Activated naive CD8-positive, alpha-beta T cell treated with anti-CD3 and anti-CD28 coated beads, Interleukin-2, amount 10 ng/mL, durations not matched to agents 7 days and 5 days (primary cell): ENCODE measurements at regions not wholly inside any gene's neighbourhood (a gene's known extent, or its start where the extent isn't known, plus 50 kb on each side); places are given as distances from the start of the nearest gene placed in this dataset.

Source experiments
- ATAC-seq: fragments of 150-1000 bp; cut with Tn5 transposase; one replicate; pipeline ENCODE4 v1.10.0; 2021; ENCODE audit warnings: low read depth, moderate library complexity
- POLR2A ChIA-PET: fragments of 350-600 bp; sonication (Branson Sonifier 250); formaldehyde crosslinking; loops from one replicate; lab custom pipeline; 2021; ENCODE audit warnings: antibody characterized with exemption; lab: Charles Lee
- DNase-seq: peaks from one replicate; pipeline ENCODE4 v3.0.0; 2021
- H3K27ac Mint-ChIP-seq: one replicate; pipeline ENCODE4 v1.8.0; 2022; ENCODE audit warnings: mild to moderate bottlenecking, mixed read lengths
- H3K27me3 Mint-ChIP-seq: one replicate; pipeline ENCODE4 v1.8.0; 2022; ENCODE audit warnings: mild to moderate bottlenecking, moderate library complexity, mixed read lengths
- H3K36me3 Mint-ChIP-seq: one replicate; pipeline ENCODE4 v1.8.0; 2021; ENCODE audit warnings: mild to moderate bottlenecking, mixed read lengths
- H3K4me1 Mint-ChIP-seq: one replicate; pipeline ENCODE4 v1.8.0; 2021; ENCODE audit warnings: mixed read lengths
- H3K4me3 Mint-ChIP-seq: one replicate; pipeline ENCODE4 v1.8.0; 2022; ENCODE audit warnings: mild to moderate bottlenecking, moderate library complexity, mixed read lengths
- H3K9me3 Mint-ChIP-seq: one replicate; pipeline ENCODE4 v1.8.0; 2021; ENCODE audit warnings: mixed read lengths

DNA sequence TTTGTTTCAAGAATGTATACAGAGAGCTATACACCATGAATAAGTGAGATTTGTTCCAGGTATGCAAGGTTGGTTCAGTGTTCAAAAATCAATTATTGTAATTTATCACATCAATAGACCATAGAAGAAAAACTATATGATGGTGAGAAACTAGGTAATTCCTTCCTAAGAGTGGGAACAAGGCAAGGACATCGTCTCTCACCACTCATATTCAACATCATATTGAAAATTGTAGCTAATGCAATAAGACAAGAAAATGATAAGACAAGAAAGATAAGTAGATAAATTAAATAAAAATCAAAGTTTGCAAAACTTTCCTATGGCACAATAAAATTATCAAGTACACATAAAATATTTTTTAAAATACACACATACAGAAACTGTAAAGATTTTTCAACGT is 385.3 kb upstream of the COBL start:
- ATAC-seq (no peak), DNase-seq (no peak)
- Mint-ChIP-seq H3K27ac (no peak overlapping the region), H3K4me1 (no peaks in the 10 kb centered on the region), H3K36me3 (no peaks in the 10 kb centered on the region), H3K4me3 (no peak overlapping the region), H3K9me3 (peaks cover 5% of the 10 kb centered on the region), H3K27me3 (no peaks in the 10 kb centered on the region)
- POLR2A ChIA-PET, result no interaction called here

DNA sequence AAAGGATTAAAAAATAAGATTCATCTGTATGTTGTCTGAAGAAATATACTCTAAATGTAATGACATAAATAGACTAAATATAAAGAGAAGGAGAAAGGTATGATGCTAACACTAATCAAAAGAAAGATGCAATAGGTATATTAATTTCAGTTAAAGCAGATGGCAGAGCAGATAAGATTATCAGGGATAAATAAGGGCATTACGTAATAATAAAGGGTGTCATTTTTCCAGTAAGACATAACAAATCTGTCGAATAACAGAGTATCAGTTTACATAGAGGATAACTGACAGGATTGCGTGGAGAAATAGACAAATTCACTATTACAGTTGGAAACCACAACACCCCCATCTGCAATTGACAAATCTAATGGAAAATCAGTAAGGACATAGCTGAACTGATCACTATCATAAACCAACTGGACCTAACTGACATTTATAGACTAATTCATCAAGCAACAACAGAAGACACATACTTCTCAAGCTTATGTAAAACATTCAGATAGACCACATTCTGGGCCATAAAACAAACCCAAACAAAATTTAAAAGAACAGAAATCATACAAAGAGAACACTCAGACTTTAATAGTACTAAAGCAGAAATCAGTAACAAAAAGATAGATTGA is 384.1 kb upstream of the COBL start:
- Mint-ChIP-seq H3K4me1 (no peaks in the 10 kb centered on the region), H3K27ac (no peak overlapping the region), H3K27me3 (no peaks in the 10 kb centered on the region), H3K4me3 (no peak overlapping the region), H3K36me3 (no peaks in the 10 kb centered on the region), H3K9me3 (peaks cover 6% of the 10 kb centered on the region)
- POLR2A ChIA-PET, result no interaction called here
- no peak for DNase-seq
- ATAC-seq, result no peak

DNA sequence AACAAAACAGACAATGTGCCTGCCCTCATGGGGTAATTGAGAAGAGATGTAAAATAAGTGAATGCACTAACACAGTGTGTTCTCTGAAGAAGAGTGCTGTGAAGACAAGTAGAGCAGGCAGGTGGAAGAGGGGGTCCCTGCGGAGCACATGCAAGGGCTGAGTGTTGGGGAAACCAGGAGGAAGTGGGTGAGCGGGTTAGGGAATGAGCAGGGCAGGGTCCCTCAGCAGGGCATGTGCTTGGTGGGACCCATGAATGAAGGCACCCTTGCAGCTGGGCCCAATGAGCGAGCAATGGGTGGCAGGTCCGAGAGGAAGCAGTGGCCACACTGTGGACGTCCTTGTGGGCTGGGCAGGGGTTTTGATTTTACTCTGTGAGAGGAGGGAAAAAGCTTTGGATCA is 376.6 kb upstream of the COBL start:
- no peaks in the 10 kb centered on the region for H3K36me3 Mint-ChIP-seq
- no peak for DNase-seq
- no peaks in the 10 kb centered on the region for H3K27me3 Mint-ChIP-seq
- H3K4me1 Mint-ChIP-seq, result no peaks in the 10 kb centered on the region
- POLR2A ChIA-PET, result no interaction called here
- H3K4me3 Mint-ChIP-seq, result no peak overlapping the region
- no peak overlapping the region for H3K27ac Mint-ChIP-seq
- ATAC-seq, result no peak
- H3K9me3 Mint-ChIP-seq, result peaks cover 4% of the 10 kb centered on the region

DNA sequence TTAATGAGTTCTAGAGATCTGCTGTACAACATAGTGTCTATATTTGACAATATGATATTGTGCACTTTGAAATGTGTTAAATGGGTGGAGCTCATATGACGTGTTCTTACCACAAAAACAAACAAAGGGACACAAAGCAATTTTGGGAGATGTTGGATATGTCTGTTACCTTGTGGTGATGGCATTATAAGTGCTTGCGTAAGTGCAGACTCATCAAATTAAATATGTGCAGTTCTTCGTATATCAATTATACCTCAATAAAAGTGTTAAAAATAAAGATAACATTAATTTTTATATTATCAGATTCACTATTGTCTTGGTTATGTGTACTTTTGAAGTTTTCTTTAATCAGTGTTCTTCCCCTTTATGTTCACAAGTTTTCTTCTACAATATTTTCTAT is 372.9 kb upstream of the COBL start:
- POLR2A ChIA-PET, result no interaction called here
- no peak for DNase-seq
- Mint-ChIP-seq H3K9me3 (peaks cover 6% of the 10 kb centered on the region), H3K4me1 (no peaks in the 10 kb centered on the region), H3K27ac (no peak overlapping the region), H3K27me3 (no peaks in the 10 kb centered on the region), H3K36me3 (no peaks in the 10 kb centered on the region), H3K4me3 (no peak overlapping the region)
- ATAC-seq, result no peak

DNA sequence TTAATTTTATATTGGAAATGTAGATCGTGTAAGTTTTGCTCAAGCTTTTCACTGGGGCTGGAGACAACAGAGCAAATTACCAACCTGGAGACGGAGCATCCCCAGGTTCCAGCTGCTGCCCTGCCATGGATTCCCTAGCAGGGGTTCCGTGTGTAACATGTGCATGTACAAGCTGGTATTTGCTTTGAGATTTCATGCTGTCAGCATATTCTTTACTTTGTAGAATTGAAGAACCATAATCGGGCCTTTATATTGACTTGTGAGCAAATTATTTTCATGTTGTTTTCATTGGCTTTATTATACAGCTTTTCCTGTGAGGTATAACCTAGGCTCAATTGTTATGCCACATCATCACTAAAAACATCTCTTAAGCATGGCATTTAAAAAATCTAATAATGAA is 369.2 kb upstream of the COBL start:
- Mint-ChIP-seq H3K4me1 (no peaks in the 10 kb centered on the region), H3K9me3 (peaks cover 3% of the 10 kb centered on the region), H3K4me3 (no peak overlapping the region), H3K27me3 (no peaks in the 10 kb centered on the region), H3K27ac (no peak overlapping the region), H3K36me3 (no peaks in the 10 kb centered on the region)
- no peak for DNase-seq
- POLR2A ChIA-PET, result no interaction called here
- ATAC-seq, result no peak

DNA sequence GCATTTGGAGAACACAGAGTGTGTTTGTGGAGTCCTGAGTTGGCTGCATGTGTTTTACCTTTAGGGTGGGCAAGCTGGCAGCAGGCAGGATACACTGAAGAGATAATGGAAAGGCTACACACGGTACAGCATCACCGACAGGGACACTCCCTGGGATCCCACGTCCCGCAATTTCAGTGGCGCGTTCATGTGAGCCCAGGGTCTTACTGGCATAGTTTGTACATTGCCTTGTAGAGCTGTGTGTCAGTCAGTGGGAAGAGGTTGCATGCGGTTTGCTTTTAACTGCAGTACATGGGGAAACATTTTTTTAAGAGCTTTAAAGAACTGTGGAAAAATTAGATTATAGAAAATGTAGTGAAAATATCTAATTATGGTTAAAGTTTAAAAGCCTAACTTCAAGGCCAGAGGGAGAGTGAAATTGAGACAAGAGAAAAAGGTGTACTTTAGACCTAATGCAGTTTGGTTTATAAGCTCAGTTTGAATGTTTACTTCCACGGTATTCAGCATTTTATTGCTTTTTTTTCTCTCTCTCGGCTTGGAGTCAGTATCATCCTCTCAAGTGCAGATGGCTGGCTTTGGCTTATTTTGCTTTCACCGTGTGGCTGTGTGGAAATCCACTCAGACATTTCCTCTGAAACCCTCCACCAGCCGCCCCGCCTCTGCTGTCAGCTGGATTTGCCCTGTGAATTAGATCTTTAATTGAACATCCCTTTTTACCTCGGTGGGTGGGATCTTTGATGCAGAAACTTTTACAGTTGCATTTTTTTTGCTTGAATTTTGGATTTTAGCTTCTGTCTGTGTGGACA is 364.2 kb upstream of the COBL start:
- Mint-ChIP-seq H3K4me3 (no peak overlapping the region), H3K9me3 (peaks cover 4% of the 10 kb centered on the region), H3K4me1 (no peaks in the 10 kb centered on the region), H3K27ac (no peak overlapping the region), H3K36me3 (no peaks in the 10 kb centered on the region), H3K27me3 (no peaks in the 10 kb centered on the region)
- ATAC-seq (no peak), DNase-seq (no peak)
- POLR2A ChIA-PET, result no interaction called here

DNA sequence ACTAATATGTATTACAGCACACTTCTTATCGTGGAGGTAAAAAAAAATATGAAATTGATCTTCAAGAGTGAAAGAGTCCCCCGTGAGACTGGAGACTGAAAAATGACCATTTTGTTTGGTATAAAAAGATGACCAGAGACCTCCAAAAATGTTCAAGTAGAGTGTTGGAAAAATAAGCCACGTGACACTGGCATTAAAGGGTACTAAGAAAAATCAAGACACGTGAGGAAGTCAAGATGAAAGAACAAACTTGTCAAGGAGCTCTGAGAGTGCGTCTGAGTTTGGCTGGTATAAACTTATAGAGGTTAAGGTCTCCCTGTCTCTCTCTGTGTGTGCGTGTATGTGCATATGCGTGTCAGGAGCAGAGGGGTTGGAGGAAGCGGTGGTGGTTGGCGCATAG is 362.7 kb upstream of the COBL start:
- Mint-ChIP-seq H3K4me3 (no peak overlapping the region), H3K4me1 (no peaks in the 10 kb centered on the region), H3K36me3 (no peaks in the 10 kb centered on the region), H3K9me3 (peaks cover 4% of the 10 kb centered on the region), H3K27ac (no peak overlapping the region), H3K27me3 (no peaks in the 10 kb centered on the region)
- no peak for ATAC-seq
- POLR2A ChIA-PET, result no interaction called here
- DNase-seq, result no peak

DNA sequence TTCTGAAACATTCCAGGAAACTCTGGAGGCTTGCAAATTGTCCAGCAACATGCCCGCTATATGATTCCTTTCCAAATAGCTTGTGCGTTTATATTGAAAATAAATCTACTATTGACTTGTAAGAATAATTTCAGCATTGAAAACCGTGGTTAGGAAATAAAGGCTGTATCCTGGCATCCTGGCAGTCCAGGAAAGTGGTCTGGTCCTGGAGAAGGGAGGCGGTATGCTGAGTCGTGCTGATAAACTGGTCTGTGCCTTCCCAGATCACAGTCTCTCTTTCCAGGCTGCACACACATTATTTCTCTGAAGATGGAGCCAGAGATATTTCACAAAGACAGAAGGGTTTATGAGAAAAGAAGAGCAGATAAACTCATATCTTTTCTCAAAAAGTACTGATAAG is 350.1 kb upstream of the COBL start:
- DNase-seq, result no peak
- Mint-ChIP-seq H3K27me3 (no peaks in the 10 kb centered on the region), H3K27ac (no peak overlapping the region), H3K4me1 (no peaks in the 10 kb centered on the region), H3K36me3 (no peaks in the 10 kb centered on the region), H3K9me3 (no peaks in the 10 kb centered on the region), H3K4me3 (no peak overlapping the region)
- POLR2A ChIA-PET, result no interaction called here
- ATAC-seq, result no peak

DNA sequence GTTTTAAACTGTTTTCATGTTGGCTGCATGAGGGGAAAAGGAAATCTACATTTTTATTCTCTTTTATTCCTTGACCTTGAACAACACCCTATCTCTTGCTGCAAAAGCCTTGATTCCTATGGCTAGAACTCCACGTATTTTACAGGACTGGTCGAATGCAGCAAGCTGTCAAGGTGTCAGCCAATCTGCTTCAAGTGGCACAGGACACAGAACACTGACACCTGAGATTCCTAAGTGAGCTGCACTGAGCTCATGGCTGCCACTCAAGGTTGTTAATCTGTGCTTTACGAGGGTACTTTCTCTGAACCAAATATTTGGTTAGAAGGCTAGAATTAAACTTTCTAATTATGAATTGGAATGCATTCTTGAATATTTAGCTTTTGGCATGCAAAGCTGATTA is 349.7 kb upstream of the COBL start:
- H3K4me3 Mint-ChIP-seq, result no peak overlapping the region
- no peaks in the 10 kb centered on the region for H3K36me3 Mint-ChIP-seq
- H3K9me3 Mint-ChIP-seq, result no peaks in the 10 kb centered on the region
- no peak for ATAC-seq
- H3K27ac Mint-ChIP-seq, result no peak overlapping the region
- no peaks in the 10 kb centered on the region for H3K27me3 Mint-ChIP-seq
- DNase-seq, result no peak
- POLR2A ChIA-PET, result no interaction called here
- no peaks in the 10 kb centered on the region for H3K4me1 Mint-ChIP-seq

DNA sequence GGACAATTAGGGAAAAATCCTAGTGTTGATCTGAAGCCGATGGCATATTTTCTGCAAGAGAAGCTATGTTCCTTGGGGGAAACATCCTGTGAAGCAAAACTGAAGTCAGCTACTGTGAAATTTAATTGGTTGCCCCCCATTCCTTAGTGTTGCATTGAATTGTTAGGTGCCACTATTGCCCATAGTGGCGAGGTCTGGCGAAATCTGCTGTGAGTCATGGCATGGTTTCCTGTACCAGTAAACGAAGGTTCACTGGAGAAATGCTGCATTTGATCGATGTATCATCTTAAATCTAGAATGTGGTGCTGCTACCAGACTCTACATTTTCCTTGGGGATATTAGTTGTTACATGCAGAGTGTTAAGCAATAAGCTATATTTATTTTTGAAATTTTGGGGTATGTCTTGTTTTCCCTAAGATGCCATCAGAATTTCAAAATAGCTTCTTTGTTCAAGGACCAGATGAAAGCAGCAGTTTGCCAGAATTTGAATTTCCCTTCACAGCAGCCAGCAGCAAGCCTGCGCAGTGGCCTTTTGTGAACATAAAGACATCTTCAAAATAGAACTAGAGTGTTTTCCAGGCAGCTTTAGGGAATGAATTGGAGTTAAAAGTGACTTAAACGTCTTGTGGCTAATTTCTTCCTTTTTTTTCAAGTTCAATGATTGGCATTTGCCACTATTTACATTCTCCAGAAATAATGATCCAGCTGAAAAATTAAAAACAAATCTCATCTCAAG is 348.6 kb upstream of the COBL start:
- no peak overlapping the region for H3K4me3 Mint-ChIP-seq
- no peaks in the 10 kb centered on the region for H3K36me3 Mint-ChIP-seq
- H3K9me3 Mint-ChIP-seq, result no peaks in the 10 kb centered on the region
- H3K4me1 Mint-ChIP-seq, result no peaks in the 10 kb centered on the region
- POLR2A ChIA-PET, result no interaction called here
- H3K27ac Mint-ChIP-seq, result no peak overlapping the region
- ATAC-seq (no peak), DNase-seq (no peak)
- no peaks in the 10 kb centered on the region for H3K27me3 Mint-ChIP-seq

DNA sequence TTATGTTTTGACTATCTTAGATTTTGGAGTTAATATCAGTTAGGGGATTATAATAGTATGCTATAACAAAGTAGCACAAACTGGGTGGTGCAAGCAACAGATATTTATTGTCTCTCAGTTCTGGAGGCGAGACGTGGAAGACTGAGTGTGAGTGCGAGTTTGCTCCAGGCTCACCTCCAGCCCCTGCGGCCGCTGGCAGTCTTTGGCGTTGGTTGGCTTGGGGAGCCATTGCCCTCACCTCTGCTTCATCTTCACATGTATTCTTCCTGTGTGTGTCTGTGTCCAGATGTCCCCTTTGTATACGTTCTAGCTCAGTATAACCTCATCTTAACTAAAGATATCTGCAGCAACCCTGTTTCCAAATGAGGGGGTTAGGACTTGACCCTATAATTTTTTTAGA is 343.9 kb upstream of the COBL start:
- no peak for ATAC-seq
- Mint-ChIP-seq H3K27me3 (no peaks in the 10 kb centered on the region), H3K4me3 (no peak overlapping the region), H3K36me3 (no peaks in the 10 kb centered on the region), H3K27ac (no peak overlapping the region), H3K9me3 (no peaks in the 10 kb centered on the region), H3K4me1 (no peaks in the 10 kb centered on the region)
- no peak for DNase-seq
- POLR2A ChIA-PET, result no interaction called here

DNA sequence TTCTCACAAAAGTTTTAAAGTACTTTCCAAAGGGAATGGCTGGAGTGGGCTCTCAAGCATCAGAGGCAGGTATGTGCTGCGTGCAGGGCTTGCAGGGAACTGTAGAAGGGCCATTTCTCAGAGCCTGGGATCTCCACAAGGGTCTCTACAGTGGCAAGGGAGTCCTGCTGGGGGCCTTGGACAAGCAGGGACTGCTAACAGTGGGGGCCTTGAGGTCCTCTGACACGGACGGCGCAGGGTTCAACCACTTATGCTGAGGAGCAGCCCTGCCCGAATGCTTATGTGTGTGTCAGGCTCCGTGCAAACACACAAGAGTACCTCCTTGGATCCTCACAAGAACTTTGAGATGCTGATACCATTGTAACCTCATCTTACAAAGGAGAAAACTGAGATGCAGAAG is 342.1 kb upstream of the COBL start:
- DNase-seq (no peak), ATAC-seq (no peak)
- Mint-ChIP-seq H3K4me3 (no peak overlapping the region), H3K4me1 (no peaks in the 10 kb centered on the region), H3K36me3 (no peaks in the 10 kb centered on the region), H3K9me3 (no peaks in the 10 kb centered on the region), H3K27me3 (no peaks in the 10 kb centered on the region), H3K27ac (no peak overlapping the region)
- POLR2A ChIA-PET, result no interaction called here

DNA sequence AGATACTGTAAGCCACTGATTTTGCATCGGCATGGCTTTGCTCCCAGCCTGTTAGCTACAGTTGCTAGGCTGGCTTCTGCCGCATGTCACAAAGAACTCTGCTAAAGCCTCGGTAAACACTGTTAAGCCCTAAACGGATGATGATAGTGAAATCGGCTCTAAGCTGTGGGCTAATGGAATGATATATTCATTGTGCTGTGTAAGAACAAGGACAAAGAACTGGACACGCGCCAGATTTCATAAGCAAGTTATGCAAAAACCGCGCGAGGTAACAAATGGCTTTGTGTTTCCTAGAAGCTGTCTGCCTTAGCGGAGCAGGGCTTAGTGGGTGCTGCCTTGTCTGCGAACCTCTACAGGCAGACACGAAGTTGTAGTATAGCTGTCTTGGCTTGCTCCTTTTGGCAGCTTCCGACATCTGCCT is 331.3 kb upstream of the COBL start:
- H3K36me3 Mint-ChIP-seq, result no peaks in the 10 kb centered on the region
- H3K27me3 Mint-ChIP-seq, result no peaks in the 10 kb centered on the region
- H3K4me1 Mint-ChIP-seq, result no peaks in the 10 kb centered on the region
- DNase-seq (no peak), ATAC-seq (no peak)
- POLR2A ChIA-PET, result no interaction called here
- no peak overlapping the region for H3K4me3 Mint-ChIP-seq
- H3K27ac Mint-ChIP-seq, result no peak overlapping the region
- H3K9me3 Mint-ChIP-seq, result no peaks in the 10 kb centered on the region

DNA sequence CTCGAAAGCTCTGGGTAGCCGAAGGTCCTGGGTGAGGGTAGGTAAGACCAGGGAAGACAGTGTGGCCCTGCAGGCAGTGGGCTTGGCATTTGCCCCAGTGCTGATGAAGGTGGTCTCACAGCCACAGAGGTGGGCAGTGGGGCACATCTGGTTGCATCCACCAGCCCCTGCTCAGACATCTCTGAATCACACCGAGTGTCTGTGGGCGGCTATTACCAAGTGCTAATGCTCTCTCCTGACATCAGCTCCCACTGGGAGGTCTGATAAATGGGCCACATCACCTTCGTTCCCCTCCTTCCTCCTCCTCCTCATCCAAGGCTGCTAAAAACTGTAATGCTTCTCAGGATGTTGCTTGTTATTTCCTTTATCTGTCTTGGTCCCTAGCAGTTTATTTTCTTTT is 330.9 kb upstream of the COBL start:
- H3K27ac Mint-ChIP-seq, result no peak overlapping the region
- no peaks in the 10 kb centered on the region for H3K9me3 Mint-ChIP-seq
- ATAC-seq (no peak), DNase-seq (no peak)
- POLR2A ChIA-PET, result no interaction called here
- no peaks in the 10 kb centered on the region for H3K27me3 Mint-ChIP-seq
- no peaks in the 10 kb centered on the region for H3K4me1 Mint-ChIP-seq
- no peaks in the 10 kb centered on the region for H3K36me3 Mint-ChIP-seq
- no peak overlapping the region for H3K4me3 Mint-ChIP-seq
